HG03575 (cell line): ENCODE measurements at regions not wholly inside any gene's neighbourhood (a gene's known extent, or its start where the extent isn't known, plus 50 kb on each side); places are given as distances from the start of the nearest gene placed in this dataset.
"Not testable (repeated sequence)": the region's sequence is repeated elsewhere in the genome, so short reads cannot be mapped to it uniquely, and the experiment has no call there.

Experiments
- ATAC-seq: cut with Tn5 transposase; IDR thresholded peaks from one replicate; pipeline ENCODE4 v1.9.1; 2021; ENCODE audit not compliant: unreplicated experiment, insufficient number of reproducible peaks, low FRiP score; ENCODE audit errors: extremely low read depth

DNA sequence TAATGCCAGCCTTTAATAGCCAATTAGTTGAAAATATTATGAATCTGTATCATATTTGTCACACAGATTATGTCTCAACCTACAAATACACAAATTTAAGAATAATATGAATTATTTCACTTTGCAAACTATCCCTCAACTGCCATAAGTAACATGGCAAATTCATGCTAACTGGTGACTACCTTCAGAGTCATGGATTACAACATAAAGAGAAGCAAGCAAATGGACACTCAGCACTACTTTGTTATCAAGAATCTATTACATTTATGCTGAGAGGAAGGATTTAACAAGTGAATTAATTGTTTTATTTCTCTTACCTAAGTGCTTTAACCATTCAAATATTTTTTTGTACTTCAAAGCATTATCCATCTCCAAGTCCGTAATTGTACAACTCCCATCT is 103.1 kb upstream of the BCL6 start:
- no peak for ATAC-seq

DNA sequence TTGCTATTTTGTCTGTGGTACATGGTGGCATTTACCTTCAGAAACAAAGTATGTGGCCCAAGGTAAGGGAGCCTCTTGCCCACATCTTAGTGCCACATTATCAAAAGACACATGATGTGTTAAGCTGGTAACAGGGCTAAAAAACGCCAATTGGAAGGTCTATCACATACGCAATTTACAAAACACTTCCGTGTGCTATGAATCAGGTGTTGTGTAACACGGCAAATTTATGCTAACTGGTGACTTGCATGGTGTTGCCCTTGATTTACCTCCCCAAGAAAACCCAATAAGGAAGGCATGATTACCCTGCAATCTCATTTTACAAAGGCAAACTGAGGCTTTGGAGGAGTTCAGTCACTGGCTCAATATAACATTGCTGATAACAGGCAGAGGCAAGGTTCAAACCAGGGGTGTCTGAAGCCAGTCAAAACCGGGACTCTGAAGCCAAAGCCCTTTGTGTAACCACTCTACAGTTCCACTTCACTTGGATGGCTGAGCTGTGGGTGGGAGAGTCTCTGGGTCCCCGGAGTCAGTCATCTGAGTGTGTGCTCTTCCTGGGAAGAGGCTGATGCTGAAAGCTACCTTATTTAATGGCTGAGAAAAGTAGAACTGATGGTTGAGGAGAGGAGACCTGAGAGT is 103.9 kb upstream of the BCL6 start:
- ATAC-seq: no peak

DNA sequence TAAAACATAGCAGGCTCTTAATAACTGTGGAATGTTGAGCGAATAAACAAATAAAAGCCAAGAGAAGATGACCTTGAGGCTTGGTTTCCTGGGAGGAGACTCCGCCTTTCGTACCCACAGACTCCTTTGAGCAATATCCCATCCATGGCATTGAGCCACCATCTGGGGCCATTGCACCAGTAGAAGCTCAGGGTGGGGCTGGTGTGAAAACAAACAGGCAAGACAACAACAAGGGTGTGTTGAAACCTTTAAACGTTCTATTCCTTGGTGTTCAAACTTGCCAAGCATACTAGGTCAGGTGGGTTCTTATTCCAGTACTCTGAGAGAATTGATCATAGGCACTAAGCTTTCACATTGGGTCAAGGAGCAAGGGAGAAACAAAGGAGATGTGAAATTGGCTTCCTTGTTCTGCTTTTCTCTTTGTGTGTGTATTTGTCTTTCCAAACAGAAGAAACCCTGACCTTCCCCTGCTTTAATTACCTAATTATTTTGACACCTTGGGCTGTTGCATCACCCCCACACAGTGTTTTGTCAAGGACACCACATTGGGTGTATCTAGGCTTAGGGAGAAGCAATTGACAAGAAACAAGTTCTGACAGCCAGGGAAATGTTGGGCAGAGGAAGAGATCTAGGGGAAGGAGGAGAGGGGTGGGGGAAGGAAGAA is 105.1 kb upstream of the BCL6 start:
- ATAC-seq: no peak

DNA sequence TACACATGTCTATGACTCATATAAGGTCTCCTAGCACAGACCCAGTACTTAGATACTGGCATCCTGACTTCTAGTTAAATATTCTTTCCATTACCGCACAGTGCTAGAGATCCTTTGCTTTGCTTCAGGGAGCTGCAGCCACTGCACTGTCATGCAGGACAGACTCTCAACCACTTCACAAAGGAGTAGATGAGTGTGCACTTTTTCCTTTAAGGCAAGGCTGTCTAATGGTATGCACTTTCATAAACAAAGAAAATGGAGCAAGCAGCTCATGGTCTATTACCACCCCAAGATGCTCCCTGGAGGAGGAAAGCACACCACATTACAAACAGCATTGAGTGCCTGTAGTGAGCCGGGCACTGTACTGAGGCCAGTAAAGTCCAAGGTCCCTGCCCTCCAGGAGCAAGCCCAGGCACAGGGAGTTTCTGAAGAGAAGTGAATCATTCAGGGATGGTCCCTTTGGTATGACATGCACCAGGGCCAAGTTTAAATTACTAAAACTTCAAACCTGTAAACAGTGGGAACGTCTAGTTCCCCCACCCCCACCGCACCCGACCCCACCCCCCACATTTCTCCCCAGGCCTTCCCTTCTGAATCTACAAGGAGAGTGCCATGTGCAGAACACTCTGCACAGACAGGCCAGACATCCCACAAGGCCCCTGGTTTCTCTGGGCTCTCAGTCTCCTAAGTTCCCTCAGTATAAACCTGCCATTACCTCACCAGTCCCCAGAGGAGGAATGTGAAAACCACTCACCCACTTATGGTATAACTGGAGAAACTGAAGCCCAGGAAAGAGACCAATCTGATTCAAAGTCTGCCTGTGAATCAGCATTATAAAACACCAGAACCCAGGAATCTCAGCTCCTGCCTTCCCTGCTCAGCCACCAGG is 107.8 kb upstream of the BCL6 start:
- no peak for ATAC-seq

DNA sequence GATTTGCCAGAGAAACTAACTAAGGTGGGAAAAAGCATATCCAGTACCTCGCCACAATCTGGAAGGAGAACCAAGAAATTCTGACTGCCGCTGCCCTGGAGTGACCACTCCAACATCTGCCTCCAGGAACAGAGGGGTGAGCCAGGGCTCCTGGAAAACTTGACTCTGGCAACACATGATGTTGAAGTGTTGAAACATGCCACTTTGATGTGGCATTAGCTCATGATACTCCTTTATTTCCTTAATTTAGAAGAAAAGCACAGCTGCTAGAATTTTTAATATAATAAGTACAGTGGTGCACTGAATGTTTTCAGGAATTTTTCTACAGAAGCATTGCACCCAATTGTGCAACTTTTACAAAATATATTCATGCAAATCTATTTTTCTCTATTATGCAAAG is 109.9 kb upstream of the BCL6 start:
- ATAC-seq: no peak

DNA sequence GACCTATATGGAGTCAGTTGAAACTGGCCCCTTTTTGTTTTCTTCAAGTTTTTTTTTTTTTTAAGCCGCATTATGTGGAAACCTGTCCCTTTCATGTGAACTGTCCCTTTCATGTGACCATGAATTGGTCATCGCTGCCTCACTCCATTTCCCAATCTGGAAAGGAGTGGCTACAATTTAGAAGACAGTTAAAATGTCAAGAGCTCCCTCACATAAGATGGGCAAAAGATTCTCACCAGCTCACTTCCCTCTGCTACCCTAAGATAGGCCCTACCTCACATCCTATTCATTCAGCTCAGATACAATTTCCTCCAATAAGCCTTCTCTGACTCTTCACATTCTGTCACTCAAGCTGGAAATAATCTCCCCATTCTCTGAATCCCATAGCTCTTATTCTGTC is 111.3 kb upstream of the BCL6 start:
- no peak for ATAC-seq

DNA sequence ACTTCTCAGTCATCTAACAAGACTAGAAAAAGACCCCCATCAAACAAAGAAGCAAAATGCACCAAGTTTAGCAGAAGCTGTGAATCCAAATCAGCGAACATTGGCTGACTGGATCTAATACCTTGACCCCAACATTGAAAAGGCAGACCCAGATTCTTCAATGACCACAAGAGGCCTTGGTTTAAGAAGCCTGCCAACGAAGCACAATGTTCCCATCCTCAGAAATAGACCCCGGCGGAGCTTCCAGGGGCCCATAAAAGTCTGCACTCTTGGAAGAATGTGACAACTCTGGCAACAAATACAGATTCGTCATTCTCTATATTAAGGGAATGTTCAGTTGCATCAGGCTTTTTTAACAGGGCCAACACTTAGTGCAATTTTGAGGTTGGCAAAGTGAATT is 112.8 kb upstream of the BCL6 start:
- ATAC-seq: no peak

DNA sequence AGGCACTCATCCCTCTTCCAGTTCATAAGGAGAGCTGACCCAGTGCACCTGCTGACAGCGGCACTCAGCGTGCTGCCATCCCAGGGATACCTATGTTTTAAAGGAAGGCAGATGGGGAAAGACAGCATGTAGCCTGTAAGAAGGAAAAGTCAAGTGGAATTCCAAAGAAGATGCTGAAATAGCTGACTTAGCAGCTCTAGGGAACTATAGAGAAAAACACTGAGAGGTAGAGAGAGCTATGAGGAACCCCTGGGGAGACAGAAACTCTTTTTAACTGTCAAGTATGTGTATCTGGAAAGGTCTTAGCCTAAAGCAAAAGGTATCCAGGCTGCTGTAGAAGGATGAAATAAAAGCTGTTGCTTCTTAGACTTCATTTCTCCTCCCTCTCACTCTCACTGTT is 113.4 kb upstream of the BCL6 start:
- no peak for ATAC-seq

DNA sequence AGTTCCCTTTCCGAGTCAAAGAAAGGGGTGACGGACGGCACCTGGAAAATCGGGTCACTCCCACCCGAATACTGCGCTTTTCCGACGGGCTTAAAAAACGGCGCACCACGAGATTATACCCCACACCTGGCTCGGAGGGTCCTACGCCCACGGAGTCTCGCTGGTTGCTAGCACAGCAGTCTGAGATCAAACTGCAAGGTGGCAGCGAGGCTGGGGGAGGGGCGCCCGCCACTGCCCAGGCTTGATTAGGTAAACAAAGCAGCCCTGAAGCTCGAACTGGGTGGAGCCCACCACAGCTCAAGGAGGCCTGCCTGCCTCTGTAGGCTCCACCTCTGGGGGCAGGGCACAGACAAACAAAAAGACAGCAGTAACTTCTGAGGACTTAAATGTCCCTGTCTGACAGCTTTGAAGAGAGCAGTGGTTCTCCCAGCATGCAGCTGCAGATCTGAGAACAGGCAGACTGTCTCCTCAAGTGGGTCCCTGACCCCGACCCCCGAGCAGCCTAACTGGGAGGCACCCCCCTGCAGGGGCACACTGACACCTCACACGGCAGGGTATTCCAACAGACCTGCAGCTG is 117.5 kb upstream of the BCL6 start:
- not testable (repeated sequence) for ATAC-seq

DNA sequence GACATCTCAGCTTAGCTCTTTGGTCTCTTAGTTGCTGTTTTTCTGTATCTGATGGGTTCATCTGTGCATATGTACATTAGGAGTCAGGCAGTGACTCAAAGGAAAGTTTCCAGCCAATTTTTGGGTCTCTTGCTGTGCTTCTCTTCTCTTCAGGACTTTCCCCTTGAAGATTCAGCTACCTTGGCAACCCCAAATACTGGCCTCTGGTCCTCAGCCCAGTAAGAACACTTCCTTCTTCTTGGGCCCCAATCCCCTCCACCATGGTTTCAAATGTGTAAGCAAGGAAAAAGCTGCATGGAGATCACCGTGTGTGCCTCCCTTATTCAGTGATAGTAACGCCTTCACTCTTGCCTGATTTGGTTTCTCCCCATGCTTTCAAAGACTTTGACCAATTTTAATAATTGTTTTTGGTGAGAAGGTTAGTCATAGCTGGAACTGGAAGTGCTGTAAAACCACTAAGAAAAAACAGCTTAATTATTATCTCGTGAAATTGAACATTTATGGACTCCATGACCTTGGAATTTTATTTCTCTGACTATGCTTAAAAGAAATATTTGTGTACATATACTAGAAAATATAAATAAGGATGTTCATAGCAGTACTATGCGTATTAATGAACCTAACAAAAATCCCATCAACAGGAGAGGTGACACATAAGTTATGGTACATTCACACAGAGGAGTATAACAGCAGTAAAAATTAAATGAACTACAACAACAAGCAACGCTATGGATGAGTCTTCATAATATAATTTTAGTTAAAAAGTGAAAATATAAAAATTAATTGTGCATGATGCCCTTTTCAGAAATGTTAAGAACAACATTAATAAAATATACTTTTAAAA is 125.3 kb upstream of the BCL6 start:
- ATAC-seq: no peak

DNA sequence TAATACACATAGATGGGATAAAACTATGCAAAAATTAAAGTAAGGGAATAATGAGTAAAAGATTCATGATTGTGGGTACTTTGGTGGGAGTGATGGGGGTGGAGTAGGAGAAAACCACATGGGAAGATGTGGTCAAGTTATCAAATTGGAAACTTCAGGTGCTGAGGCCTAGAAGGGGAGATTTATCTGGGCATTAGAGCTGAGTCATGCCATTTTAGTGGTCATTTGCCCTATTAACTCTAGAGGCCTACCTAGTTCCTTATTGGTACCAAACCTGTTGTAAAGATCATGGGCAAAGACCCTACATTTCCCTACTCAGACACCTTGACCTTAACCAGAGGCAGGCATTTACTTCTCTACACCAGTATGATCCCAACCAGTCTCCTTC is 125.9 kb upstream of the BCL6 start:
- no peak for ATAC-seq

DNA sequence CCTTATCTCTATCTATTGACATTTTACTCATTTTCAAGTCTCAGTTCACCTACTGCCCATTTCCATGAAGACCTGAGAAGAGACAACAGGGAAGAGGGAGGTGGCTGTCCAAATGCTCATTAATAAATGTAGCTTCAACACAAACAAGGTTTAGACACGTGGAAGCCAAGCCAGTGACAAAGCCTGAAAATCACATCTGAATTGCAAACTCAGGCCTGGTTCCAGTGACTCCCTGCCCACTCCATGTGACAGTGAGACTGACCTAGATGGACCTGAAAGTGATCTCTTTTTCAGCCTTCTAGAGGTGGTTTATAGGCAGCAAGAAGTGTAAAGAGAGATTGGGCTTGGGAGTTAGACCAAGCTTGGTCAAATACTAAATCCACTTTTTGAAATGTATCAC is 126.6 kb upstream of the BCL6 start:
- ATAC-seq: no peak

DNA sequence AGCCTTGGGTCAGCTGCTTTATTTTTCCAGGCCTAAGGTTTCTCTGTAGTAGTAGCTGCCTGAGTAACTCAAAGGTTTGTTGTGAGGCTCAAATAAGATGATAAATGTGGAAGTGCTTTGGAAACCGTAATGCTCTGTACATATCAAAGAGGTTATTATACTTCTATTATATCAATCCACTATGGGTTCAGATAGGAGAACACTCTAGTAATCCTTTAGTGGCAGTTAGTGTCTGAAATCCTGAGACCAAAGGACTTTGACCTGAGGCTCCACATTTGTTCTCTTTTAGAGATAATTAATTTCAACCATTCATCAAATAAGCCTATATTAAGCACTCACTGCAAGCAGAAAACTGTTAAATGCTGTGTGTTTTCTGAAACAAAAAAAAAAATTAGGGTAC is 128.6 kb upstream of the BCL6 start:
- no peak for ATAC-seq

DNA sequence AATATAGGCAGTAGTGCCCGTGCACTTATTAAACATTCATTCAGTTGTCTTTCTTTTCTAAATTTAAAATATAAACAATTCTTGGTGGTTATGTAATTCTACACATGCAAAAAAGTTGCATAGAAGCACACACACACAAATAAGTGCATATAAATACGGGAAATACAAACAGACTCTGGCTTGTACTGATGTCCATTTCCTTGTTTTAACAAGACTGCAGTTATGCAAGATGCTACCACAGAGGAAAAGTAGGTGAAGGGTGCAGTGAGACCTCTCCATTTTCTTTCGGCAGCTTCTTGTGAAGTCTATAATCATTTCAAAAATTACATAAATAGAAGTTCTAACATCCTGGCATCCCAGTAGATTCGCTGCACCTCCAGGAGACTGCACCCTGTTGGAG is 130.6 kb upstream of the BCL6 start:
- ATAC-seq: no peak

DNA sequence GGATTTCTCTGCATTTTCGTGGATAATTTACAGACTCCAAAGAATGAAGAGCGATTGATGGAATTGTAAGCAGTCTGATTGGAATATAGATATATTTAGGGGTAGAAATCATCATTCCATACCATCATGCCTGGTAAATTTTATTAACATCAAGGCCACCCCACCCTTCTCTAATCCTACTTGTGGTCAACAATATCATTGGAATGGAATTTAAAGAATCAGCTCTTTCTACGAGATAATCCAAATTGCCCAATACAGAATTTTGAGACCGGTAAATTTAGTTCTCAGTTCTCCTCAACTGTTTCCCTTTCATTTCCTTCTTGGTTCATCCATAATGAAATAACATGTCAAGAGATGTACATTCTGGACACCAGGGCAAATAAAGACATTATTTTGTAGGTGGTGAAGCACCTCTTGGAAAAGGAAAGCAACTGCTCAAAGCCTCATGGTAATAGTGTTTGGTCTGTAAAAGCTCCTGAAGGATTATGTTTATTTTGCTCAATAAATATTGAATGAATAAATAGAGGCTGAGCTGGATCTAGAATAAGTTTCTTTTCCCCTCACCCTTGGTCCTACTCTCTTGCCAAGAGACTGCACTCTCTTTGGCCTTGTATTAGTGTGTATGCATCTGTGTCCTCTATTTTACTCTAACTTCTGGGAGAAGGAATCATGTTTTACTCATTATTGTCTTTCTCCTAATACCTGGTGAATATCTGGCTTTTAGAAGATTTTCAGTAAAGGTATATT is 133.7 kb upstream of the BCL6 start:
- ATAC-seq: no peak

DNA sequence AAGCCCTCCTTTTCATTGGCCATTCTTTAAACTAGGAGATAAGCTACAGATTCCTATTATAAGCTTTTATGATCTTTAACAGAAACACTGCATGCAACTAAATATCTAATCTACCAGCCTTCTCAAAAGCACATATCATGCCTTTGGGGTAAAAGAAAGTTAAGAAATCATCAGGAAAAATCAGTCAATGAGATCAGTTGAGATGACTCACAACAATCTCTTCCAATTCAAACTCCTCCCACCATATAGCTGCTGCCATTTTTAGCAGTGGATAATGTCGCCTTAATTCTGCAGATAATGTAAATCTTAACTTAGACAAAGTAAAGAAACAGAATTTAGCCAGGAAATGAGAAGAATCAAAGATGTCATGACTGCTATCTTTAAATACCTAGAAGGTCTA is 135.2 kb upstream of the BCL6 start:
- no peak for ATAC-seq

DNA sequence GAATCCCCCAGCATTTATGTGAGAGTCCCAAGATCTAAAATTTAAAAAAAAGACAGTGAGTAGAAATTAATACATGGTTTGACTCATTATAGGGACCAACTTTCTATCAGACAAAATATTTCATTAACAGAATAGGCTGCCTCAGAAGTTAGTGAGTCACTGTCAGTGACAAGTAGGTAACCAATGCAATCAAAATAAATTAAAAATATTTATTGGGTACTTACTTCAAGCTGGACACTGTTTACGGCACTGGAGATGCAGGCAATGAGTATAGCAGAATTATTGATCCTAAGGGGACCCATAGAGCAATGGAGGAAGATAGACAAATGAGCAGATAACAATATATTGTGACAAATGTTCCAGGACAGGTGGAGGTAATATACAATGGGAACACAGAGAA is 135.6 kb upstream of the BCL6 start:
- ATAC-seq: no peak

DNA sequence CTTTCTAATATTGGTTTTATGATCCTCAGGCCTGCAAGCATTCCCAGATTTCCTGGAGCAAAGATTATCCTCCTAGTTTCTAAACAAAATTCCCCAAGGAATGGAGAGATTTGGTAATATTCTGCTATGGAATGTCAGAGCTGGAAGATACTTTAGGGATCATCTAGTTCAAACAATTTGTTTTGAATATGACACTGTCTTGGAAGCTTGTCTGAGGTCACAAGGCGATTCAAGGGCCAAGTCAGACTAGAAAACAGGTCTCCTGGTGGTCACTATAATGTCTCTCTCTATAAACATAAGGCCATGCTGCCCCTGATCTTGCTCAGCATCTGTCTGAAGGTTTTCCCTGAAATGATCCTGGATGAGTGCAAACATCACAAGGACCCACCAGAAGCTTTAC is 143.4 kb upstream of the BCL6 start:
- no peak for ATAC-seq
